T follicular helper cell (primary cell): ENCODE measurements at regions not wholly inside any gene's neighbourhood (a gene's known extent, or its start where the extent isn't known, plus 50 kb on each side); places are given as distances from the start of the nearest gene placed in this dataset.

Experiments
- DNase-seq: peaks from one replicate; pipeline ENCODE4 v3.0.0-alpha.2; 2020; ENCODE audit warnings: low read depth

GRCh38 chr2:120455390-120455789, 109.5 kb downstream of the INHBB start:
- no peak for DNase-seq

GRCh38 chr2:120456867-120457266, 110.9 kb downstream of the INHBB start:
- DNase-seq, result no peak

- no peak for DNase-seq
These were observed 114.6 kb downstream of the INHBB start for GRCh38 chr2:120460511-120460910.

GRCh38 chr2:120461092-120461491, 115.2 kb downstream of the INHBB start:
- no peak for DNase-seq

GRCh38 chr2:120461546-120462537, 115.9 kb downstream of the INHBB start:
- DNase-seq, result no peak

GRCh38 chr2:120463527-120463926, 117.6 kb downstream of the INHBB start:
- no peak for DNase-seq

- DNase-seq, result no peak
These were observed 118.1 kb downstream of the INHBB start for GRCh38 chr2:120463996-120464395.

GRCh38 chr2:120464448-120464931, 118.6 kb downstream of the INHBB start:
- no peak for DNase-seq

GRCh38 chr2:120465012-120465700, 119.2 kb downstream of the INHBB start:
- DNase-seq, result no peak

GRCh38 chr2:120465701-120465988, 119.7 kb downstream of the INHBB start:
- DNase-seq, result no peak

- DNase-seq, result no peak
These were observed 120.2 kb downstream of the INHBB start for GRCh38 chr2:120465989-120466703.

GRCh38 chr2:120466704-120467054, 120.7 kb downstream of the INHBB start:
- no peak for DNase-seq

- no peak for DNase-seq
These were observed 122.2 kb downstream of the INHBB start for GRCh38 chr2:120468136-120468535.

- DNase-seq, result no peak
These were observed 123.5 kb downstream of the INHBB start for GRCh38 chr2:120469426-120469825.

- DNase-seq, result no peak
These were observed 124.4 kb downstream of the INHBB start for GRCh38 chr2:120470041-120470965.

- no peak for DNase-seq
These were observed 125.2 kb downstream of the INHBB start for GRCh38 chr2:120471166-120471565.

GRCh38 chr2:120472031-120472430, 126.1 kb downstream of the INHBB start:
- no peak for DNase-seq

- no peak for DNase-seq
These were observed 127.0 kb downstream of the INHBB start for GRCh38 chr2:120472891-120473309.

GRCh38 chr2:120473522-120474271, 127.8 kb downstream of the INHBB start:
- DNase-seq, result no peak

- no peak for DNase-seq
These were observed 128.6 kb downstream of the INHBB start for GRCh38 chr2:120474486-120474885.

GRCh38 chr2:120476141-120476540, 130.2 kb downstream of the INHBB start:
- DNase-seq, result no peak
